A673 (cell line): ENCODE measurements at regions not wholly inside any gene's neighbourhood (a gene's known extent, or its start where the extent isn't known, plus 50 kb on each side); places are given as distances from the start of the nearest gene placed in this dataset.

Experiments used
- CTCF ChIP-seq: fragments of 300-800, 200-600 bp; sonication (generic); conservative IDR thresholded peaks from 2 replicates; pipeline ENCODE4 v1.5.1; 2017; ENCODE audit warnings: low read depth, mild to moderate bottlenecking, antibody characterized with exemption, low read length, moderate library complexity, mixed read lengths
- EZH2 ChIP-seq: fragments of 200-600 bp; sonication (generic); IDR thresholded peaks from 2 replicates; pipeline ENCODE4 v1.6.1; 2017; ENCODE audit warnings: borderline replicate concordance, low read depth, mild to moderate bottlenecking, mixed read lengths, antibody characterized with exemption, low read length; ENCODE audit not compliant: poor library complexity, severe bottlenecking

- no peak for TF ChIP-seq EZH2
- no peak for TF ChIP-seq CTCF
Measured at GRCh38 chr1:4573526-4573925, 80.9 kb upstream of the AJAP1 start.
